GM21367 (cell line): ENCODE measurements at regions not wholly inside any gene's neighbourhood (a gene's known extent, or its start where the extent isn't known, plus 50 kb on each side); places are given as distances from the start of the nearest gene placed in this dataset.
"Not testable (repeated sequence)": the region's sequence is repeated elsewhere in the genome, so short reads cannot be mapped to it uniquely, and the experiment has no call there.

Source experiments
- ATAC-seq: cut with Tn5 transposase; IDR thresholded peaks from one replicate; pipeline ENCODE4 v1.9.1; 2021; ENCODE audit not compliant: unreplicated experiment

GRCh38 chr2:16415861-16416260 is 249.8 kb downstream of the CYRIA start:
- ATAC-seq, result not testable (repeated sequence)

- ATAC-seq, result no peak
Observed at GRCh38 chr2:16413947-16414346, 251.7 kb downstream of the CYRIA start.

DNA sequence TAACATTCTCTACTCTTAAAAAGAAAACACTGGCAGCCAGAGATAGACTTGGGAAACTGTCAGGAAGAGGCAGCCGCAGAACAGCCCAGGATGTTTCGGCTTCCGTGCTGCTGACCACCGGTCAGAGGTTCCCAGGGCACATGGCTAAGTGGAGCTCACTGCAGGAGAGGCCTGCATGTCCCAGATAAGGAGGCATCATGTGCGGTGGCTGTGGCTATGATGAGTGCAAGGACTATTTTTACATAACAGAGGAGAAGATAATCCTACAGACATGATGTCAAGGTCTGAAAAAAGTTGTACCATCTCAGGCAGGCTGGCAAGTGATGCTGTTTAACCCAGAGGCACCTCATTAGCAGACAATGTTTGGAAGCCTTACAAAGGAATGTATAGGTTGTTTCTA is 252.3 kb downstream of the CYRIA start:
- no peak for ATAC-seq

- ATAC-seq, result no peak
Observed at GRCh38 chr2:16412321-16413030, 253.2 kb downstream of the CYRIA start.

- ATAC-seq, result no peak
Observed at GRCh38 chr2:16411788-16412187, 253.8 kb downstream of the CYRIA start.

GRCh38 chr2:16409849-16410248 is 255.8 kb downstream of the CYRIA start:
- no peak for ATAC-seq

GRCh38 chr2:16409006-16409390 is 256.6 kb downstream of the CYRIA start:
- ATAC-seq, result no peak

DNA sequence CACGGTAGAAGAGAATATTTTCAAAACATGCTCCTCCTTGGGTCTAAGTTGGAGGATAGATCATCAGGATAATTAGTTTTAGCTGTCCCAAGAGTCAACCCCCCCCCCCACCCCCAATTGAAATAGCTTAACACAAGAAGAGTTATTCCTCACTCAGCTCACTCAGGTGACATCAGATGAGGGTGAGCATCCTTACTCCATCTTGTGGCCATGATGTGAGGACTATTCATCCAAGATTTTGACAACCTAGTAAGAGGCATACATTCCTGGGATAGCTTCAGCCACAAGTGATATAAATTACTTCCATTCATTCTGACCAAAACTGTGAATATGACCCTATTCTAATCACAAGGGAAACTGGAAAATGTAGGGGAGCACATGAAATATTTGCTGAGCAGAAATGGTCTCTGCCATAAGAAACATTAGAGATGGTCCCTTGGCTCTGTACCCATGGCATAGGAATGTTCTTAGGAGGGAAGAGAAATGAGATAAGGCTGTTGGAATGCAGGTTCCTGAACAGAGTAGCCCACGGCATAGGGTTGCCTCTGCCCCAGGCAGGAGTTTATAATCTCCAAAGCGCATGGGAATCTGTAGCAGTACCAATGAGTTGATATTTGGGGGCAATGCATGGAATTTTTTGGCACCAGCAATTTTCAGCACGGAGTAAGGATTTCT is 257.2 kb downstream of the CYRIA start:
- no peak for ATAC-seq

- no peak for ATAC-seq
Observed at GRCh38 chr2:16407358-16407757, 258.3 kb downstream of the CYRIA start.

DNA sequence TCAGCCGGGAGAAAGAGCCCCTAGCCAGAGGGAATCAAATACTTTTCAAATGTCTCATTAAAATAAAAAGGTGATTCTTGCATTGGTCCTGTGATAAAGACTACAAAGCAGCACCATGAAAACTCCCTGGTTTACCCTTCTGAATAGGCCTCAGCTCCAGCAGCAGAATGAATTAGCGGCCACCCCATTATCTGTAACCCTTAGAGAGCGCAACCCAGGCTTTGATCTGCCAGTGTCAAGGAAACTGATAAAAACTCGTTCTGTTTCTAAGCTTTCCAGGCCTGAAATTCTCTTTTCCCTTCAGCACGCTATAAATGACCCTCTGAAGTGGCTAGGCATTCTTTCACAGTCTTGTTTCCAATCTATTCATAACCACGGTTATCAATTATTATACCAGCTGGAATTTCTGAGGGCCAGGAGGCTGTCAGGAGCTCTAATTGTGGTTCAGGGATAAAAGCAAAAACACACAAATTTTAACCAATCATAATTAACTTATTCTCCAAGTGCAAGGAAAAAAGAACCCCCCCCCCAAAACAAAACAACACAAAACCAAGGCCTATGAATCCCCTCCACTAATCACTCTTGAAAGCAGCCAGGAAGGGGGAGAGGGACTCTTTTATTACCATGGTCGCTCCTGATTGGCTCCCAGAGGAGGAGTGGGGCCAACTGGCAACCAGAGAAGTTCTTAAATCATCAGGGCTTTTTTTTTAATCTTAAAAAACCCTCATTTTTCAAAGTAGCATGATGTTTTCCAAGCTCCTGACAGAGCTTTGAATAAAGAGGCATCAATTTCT is 258.9 kb downstream of the CYRIA start:
- no peak for ATAC-seq

- no peak for ATAC-seq
Observed at GRCh38 chr2:16405551-16405950, 260.1 kb downstream of the CYRIA start.

- ATAC-seq, result no peak
Observed at GRCh38 chr2:16404551-16405300, 260.9 kb downstream of the CYRIA start.

DNA sequence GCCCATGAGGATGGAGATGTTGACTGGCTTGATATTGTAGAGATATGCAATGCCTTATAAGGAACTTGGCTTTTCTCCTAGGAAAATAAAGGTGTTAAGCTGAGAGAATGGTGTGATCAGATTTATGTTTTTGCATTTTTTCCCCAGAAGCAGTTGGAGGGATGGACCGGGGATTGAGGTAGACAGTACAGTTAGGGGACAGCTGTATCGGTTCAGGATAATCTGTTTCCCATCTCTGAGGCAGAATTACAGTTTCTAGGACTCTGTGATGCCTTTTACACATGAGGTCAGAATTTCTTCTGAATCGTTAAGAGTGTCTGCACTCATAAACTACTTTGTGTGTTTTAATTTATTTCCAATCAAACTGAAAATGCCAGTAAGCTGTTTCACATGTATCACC is 261.5 kb downstream of the CYRIA start:
- no peak for ATAC-seq

DNA sequence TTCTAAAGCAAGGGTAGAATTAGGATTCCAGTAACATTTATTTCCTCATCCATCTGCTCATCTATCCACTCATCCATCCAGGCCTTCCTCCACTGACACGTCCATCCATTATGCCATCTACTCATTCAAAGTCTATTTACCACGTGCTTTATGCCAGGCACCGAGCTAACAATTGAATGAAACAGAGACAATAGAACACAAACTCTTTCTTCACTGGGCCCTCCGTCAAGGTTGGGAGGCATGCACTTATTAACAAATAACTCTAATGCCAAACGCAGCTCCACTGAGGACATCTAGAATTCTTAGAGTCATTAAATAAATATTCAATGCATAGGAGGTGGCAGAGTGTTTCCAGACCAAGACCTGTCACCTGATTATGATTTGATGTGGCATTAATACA is 262.7 kb downstream of the CYRIA start:
- ATAC-seq, result no peak

- no peak for ATAC-seq
Observed at GRCh38 chr2:16401761-16402300, 263.8 kb downstream of the CYRIA start.

- no peak for ATAC-seq
Observed at GRCh38 chr2:16400127-16400623, 265.5 kb downstream of the CYRIA start.

DNA sequence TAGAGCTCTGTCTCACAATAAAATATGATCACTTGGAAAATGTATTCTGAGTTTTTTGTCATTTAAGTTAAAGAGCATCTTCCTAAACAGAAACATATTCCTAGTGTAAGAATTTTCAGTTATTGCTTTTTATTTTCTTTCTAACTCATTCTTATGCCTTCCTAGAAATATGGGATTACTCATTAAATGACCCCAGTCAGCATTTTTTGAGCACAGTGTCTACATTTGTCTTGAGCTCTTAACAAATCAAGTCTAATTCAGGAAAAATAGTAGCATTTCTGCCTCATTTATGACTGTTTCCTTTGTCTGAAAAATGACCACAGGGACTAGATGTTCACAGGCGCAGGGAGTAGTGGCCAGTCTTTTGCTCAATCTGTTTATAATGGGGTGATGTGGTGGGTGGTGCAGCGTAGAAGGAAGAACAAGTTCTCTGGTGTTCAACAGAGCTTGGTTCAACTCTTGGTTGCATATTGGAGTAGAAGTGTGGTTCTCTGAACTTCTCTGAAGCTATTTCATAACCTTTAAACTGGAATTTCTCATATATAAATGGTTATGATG is 267.1 kb downstream of the CYRIA start:
- no peak for ATAC-seq

DNA sequence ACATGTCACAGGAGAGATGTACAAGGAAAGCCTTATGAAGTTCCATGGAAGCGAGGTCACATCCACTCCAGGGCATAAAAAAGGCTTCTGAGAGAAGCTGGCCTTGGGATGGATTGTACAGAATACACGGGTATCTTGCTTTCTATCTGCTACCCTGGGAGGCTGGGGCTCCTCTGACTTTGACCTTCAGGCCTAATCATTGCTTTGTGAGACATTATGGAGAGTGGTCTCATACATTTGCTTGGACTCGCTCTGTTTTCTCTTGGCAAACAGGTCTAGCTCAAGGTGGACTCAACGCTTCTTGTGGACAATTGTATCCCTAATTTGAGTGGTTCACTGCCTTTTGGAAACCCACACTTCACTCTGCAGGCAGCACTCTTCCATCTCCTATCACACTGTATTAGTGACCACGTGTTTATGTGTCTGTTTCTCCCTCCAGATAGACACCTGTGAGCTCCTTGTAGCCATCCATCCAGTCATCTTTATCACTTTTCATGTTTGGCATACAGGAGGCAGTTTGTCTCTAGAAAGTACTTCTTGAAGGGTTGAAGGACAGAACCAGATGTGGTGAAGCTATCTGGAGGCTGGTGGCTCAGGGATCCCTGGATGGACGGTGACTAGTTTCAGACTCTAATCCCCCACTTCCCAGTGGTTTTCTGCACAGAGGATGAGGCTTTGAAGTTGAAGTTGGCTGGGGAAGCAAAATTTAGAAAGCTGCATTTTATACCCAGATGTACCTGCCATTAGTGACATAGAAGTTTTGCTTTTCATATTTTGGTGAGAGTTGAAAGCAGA is 267.8 kb downstream of the CYRIA start:
- ATAC-seq, result no peak

GRCh38 chr2:16396986-16397385 is 268.6 kb downstream of the CYRIA start:
- ATAC-seq, result no peak

DNA sequence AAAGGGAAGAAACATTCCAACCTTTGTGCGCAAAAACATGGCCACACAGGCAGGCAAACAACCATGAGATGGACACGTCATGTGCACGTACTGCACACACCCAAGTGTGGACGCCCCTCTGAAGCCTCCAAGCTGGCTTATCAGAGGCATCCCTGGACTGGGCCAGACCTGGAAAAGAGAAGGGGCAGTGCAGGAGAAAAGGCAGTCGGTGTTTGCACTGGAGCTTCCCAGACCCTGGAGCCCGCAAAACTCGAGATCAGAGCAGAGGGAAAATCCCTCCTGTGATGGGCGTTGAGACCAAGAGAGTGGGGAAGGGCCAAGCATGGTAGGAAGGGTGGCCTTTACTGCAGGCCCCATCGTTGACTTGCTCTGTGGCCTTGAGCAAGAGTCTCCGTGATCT is 269.5 kb downstream of the CYRIA start:
- ATAC-seq, result no peak
